Right lobe of liver (tissue), 4 donors: ENCODE measurements at regions not wholly inside any gene's neighbourhood (a gene's known extent, or its start where the extent isn't known, plus 50 kb on each side); places are given as distances from the start of the nearest gene placed in this dataset.

Experiments
- CTCF ChIP-seq, 4 donors: fragments of 200-600 bp in 3 of 4; fragments of 450-650 bp in 1 of 4; IDR thresholded peaks; one replicate each; pipeline versions ENCODE4 v1.5.1 to v1.8.0; 2016 to 2022; ENCODE audit warnings: antibody characterized with exemption in 4 of 4, mild to moderate bottlenecking in 2 of 4
- POLR2A ChIP-seq: fragments of 450-650 bp; IDR thresholded peaks from one replicate; pipeline ENCODE4 v1.6.1; 2017; ENCODE audit warnings: antibody characterized with exemption, mild to moderate bottlenecking
- donor health status: DM: no; HTN: no; CAD: no.
- donor health status: DM: no; HTN: no; CAD: no.
- donor health status: DM: no; HTN: yes; CAD: no.

- no peak for TF ChIP-seq POLR2A
- TF ChIP-seq CTCF (IDR thresholded peaks at IDR 0.05), result no peak
Observed at GRCh38 chr3:127038466-127038865, 55.6 kb downstream of the PLXNA1 start.
